Stomach (tissue), 4 donors: ENCODE measurements at regions not wholly inside any gene's neighbourhood (a gene's known extent, or its start where the extent isn't known, plus 50 kb on each side); places are given as distances from the start of the nearest gene placed in this dataset.

Experiments
- POLR2A ChIP-seq, 4 donors: fragments of 450-650 bp; IDR thresholded peaks; one replicate each; pipeline ENCODE4 v1.6.1; 2016; ENCODE audit warnings: antibody characterized with exemption in 4 of 4, control low read depth in 2 of 4, mild to moderate bottlenecking in 1 of 4, moderate library complexity in 1 of 4
- POLR2AphosphoS5 ChIP-seq, 3 donors: sonication (generic); formaldehyde crosslinking; IDR thresholded peaks; one replicate each; pipeline ENCODE4 v1.6.1; 2016; ENCODE audit warnings: antibody characterized with exemption in 3 of 3
- TF ChIP-seq, protein P1 (sequence below), 7 experiments: fragments of 450-650 bp in 4 of 7; fragments of 200-600 bp in 3 of 7; sonication (generic) in 3 of 7; IDR thresholded peaks; one replicate each; pipeline ENCODE4 v1.5.1; 2016 to 2019; ENCODE audit warnings: antibody characterized with exemption in 7 of 7, control low read depth in 2 of 7, mild to moderate bottlenecking in 1 of 7

DNA sequence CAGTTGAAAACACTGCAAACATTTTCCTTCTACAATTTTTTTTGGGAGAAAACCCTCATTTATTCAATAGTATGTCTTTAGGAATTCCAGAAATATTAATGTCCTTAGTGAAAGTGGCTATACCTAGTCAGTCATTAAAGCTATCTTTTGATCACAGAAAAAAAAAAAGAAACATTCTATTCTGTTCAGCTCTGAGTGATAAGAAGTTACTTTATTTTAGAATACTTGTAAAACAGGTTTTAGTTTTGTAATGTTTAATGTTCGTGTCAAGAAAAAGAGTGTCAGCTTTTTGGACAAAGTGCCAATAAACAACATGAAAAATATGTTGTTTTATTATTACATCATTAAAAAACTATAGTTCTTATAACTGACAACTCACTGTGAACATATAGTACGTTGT is 240.4 kb downstream of the OGFRL1 start:
- no peak for TF ChIP-seq POLR2AphosphoS5 (IDR thresholded peaks at IDR 0.05)
- TF ChIP-seq POLR2A (IDR thresholded peaks at IDR 0.05) = no peak
- TF ChIP-seq, protein P1, sequence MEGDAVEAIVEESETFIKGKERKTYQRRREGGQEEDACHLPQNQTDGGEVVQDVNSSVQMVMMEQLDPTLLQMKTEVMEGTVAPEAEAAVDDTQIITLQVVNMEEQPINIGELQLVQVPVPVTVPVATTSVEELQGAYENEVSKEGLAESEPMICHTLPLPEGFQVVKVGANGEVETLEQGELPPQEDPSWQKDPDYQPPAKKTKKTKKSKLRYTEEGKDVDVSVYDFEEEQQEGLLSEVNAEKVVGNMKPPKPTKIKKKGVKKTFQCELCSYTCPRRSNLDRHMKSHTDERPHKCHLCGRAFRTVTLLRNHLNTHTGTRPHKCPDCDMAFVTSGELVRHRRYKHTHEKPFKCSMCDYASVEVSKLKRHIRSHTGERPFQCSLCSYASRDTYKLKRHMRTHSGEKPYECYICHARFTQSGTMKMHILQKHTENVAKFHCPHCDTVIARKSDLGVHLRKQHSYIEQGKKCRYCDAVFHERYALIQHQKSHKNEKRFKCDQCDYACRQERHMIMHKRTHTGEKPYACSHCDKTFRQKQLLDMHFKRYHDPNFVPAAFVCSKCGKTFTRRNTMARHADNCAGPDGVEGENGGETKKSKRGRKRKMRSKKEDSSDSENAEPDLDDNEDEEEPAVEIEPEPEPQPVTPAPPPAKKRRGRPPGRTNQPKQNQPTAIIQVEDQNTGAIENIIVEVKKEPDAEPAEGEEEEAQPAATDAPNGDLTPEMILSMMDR (IDR thresholded peaks at IDR 0.05) = no peak
